ENCODE measurements at regions not wholly inside any gene's neighbourhood (a gene's known extent, or its start where the extent isn't known, plus 50 kb on each side); places are given as distances from the start of the nearest gene placed in this dataset.

DNA sequence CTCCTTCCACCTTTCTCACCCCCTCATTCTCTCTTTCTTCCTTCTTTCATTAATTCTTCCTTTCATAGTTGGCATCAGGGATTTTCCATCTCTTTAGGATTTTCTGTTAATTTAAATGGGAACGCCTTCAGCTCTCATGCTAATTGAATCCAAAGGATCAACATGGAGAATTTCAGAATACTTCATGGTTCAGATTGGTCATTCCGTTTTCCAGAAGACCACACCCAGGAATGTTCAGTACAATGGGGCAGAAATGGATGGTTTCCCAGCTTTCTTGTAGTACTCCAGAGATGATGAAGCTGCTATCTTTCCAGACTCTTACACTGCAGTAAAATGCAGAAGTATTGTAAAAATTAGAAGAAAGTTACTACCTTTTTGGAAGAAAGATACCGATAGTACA lies 440.0 kb downstream of the DAD1 start:
- TF ChIP-seq, protein P1, sequence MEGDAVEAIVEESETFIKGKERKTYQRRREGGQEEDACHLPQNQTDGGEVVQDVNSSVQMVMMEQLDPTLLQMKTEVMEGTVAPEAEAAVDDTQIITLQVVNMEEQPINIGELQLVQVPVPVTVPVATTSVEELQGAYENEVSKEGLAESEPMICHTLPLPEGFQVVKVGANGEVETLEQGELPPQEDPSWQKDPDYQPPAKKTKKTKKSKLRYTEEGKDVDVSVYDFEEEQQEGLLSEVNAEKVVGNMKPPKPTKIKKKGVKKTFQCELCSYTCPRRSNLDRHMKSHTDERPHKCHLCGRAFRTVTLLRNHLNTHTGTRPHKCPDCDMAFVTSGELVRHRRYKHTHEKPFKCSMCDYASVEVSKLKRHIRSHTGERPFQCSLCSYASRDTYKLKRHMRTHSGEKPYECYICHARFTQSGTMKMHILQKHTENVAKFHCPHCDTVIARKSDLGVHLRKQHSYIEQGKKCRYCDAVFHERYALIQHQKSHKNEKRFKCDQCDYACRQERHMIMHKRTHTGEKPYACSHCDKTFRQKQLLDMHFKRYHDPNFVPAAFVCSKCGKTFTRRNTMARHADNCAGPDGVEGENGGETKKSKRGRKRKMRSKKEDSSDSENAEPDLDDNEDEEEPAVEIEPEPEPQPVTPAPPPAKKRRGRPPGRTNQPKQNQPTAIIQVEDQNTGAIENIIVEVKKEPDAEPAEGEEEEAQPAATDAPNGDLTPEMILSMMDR (IDR thresholded peaks at IDR 0.05): no peak
- TF ChIP-seq POLR2A (IDR thresholded peaks at IDR 0.05): no peak

Measured in adrenal gland (tissue), 5 donors.